ENCODE measurements at regions not wholly inside any gene's neighbourhood (a gene's known extent, or its start where the extent isn't known, plus 50 kb on each side); places are given as distances from the start of the nearest gene placed in this dataset.

DNA sequence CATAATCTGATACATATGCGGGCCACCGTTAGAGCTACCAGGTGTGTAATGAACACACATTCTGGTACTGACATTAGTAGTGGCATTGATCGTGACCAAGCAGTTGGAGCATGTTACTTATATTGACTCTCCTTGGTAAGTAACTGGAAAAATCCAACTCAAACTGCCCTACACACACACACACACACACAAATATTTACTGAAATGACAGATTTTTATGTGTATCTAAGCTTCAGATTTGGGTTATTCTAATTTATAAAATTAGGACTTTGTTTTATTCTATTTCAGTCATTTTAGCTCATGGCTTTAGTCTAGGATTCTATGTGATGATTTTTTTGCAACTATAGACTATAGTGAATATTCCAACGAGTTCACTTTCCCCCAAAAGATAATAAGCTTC, 1280.2 kb upstream of the ACO1 start:
- TF ChIP-seq, protein P1, sequence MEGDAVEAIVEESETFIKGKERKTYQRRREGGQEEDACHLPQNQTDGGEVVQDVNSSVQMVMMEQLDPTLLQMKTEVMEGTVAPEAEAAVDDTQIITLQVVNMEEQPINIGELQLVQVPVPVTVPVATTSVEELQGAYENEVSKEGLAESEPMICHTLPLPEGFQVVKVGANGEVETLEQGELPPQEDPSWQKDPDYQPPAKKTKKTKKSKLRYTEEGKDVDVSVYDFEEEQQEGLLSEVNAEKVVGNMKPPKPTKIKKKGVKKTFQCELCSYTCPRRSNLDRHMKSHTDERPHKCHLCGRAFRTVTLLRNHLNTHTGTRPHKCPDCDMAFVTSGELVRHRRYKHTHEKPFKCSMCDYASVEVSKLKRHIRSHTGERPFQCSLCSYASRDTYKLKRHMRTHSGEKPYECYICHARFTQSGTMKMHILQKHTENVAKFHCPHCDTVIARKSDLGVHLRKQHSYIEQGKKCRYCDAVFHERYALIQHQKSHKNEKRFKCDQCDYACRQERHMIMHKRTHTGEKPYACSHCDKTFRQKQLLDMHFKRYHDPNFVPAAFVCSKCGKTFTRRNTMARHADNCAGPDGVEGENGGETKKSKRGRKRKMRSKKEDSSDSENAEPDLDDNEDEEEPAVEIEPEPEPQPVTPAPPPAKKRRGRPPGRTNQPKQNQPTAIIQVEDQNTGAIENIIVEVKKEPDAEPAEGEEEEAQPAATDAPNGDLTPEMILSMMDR (IDR thresholded peaks at IDR 0.05) = no peak
- Histone ChIP-seq H3K27ac (no peak overlapping the region), H3K27me3 (no peaks in the 10 kb centered on the region), H3K4me3 (no peak overlapping the region), H3K4me1 (no peaks in the 10 kb centered on the region), H3K9me3 (no peaks in the 10 kb centered on the region), H3K36me3 (no peaks in the 10 kb centered on the region)
- WGBS, 2 donors = 54% methylated on average over 4 of the region's 4 CpGs
- DNase-seq (no peak), ATAC-seq (no peak)
- intact Hi-C loops (cut with DNase I) = no loop called here

DNA sequence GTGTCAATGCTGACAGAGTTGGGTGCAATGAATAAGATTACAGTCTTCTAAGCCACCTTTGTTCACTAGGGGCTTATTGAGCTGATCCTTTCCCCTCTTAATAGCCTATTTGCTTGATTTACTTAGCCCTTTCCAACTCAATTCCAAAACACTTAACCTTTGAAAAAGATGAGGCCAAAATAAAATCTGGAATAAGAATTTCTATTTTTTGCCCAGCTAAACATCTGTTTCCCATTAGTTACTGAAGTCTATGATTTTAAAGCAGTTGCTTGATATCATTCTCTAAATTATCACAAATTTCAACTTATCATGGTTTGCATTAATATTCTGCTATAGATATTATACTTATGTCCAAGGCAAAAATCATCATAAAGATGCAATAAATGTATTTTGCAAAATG, 1272.0 kb upstream of the ACO1 start:
- H3K9me3 ChIP-seq = no peaks in the 10 kb centered on the region
- intact Hi-C loops (cut with DNase I) = loop anchor here in 1 of 10 donors (10.0 kb wide), 1 partner anchor 682 kb away; no protein-coding TSS in a partner anchor
- H3K27me3 ChIP-seq = no peaks in the 10 kb centered on the region
- no peaks in the 10 kb centered on the region for H3K4me1 ChIP-seq
- H3K36me3 ChIP-seq = no peaks in the 10 kb centered on the region
- TF ChIP-seq, protein P1 (IDR thresholded peaks at IDR 0.05) = no peak
- no peak overlapping the region for H3K27ac ChIP-seq
- ATAC-seq (no peak), DNase-seq (no peak)
- no peak overlapping the region for H3K4me3 ChIP-seq

- H3K36me3 ChIP-seq = no peaks in the 10 kb centered on the region
- TF ChIP-seq, protein P1 (IDR thresholded peaks at IDR 0.05) = no peak
- no peak overlapping the region for H3K27ac ChIP-seq
- no peak for DNase-seq
- no peaks in the 10 kb centered on the region for H3K9me3 ChIP-seq
- no peaks in the 10 kb centered on the region for H3K27me3 ChIP-seq
- no peaks in the 10 kb centered on the region for H3K4me1 ChIP-seq
- no peak overlapping the region for H3K4me3 ChIP-seq
- 89 to 95% methylated on average over 1 of the region's 1 CpG for WGBS, 2 donors
- intact Hi-C loops (cut with DNase I) = loop anchor here in 1 of 10 donors (10.0 kb wide), 1 partner anchor 680 kb away; no protein-coding TSS in a partner anchor
- ATAC-seq = no peak
Measured at GRCh38 chr9:31114346-31114745, 1270.1 kb upstream of the ACO1 start.

- intact Hi-C loops (cut with DNase I) = loop anchor here in 5 of 10 donors (2.0 to 10.0 kb wide), 8 partner anchors 425 to 1235 kb away; no protein-coding TSS in a partner anchor
- Histone ChIP-seq H3K27me3 (peaks cover 0 to 4% (median 0%) of the 10 kb centered on the region in 7 donors), H3K27ac (no peak overlapping the region), H3K4me1 (no peaks in the 10 kb centered on the region), H3K36me3 (no peaks in the 10 kb centered on the region), H3K9me3 (no peaks in the 10 kb centered on the region), H3K4me3 (no peak overlapping the region)
- ATAC-seq = peak in 1 of 8 donors; percentile 51
- TF ChIP-seq, protein P1 (IDR thresholded peaks at IDR 0.05) = peak in 8 of 9 donors; percentile 27 to 60 (median 54)
- DNase-seq = peak in 1 of 2 donors; percentile 5
- 35 to 45% methylated on average over 5 of the region's 5 CpGs for WGBS, 2 donors
Measured at GRCh38 chr9:31119890-31120454, 1264.5 kb upstream of the ACO1 start.
